Right lung (tissue), 2 donors: ENCODE measurements at regions not wholly inside any gene's neighbourhood (a gene's known extent, or its start where the extent isn't known, plus 50 kb on each side); places are given as distances from the start of the nearest gene placed in this dataset.
A peak's percentile ranks its signal among the peaks of the same experiment; 100 is the strongest.
"Not testable (repeated sequence)": the region's sequence is repeated elsewhere in the genome, so short reads cannot be mapped to it uniquely, and the experiment has no call there.

Experiments used
- DNase-seq, 2 donors: peaks; one replicate each; pipeline ENCODE4 v3.0.0-alpha.2; 2013

DNA sequence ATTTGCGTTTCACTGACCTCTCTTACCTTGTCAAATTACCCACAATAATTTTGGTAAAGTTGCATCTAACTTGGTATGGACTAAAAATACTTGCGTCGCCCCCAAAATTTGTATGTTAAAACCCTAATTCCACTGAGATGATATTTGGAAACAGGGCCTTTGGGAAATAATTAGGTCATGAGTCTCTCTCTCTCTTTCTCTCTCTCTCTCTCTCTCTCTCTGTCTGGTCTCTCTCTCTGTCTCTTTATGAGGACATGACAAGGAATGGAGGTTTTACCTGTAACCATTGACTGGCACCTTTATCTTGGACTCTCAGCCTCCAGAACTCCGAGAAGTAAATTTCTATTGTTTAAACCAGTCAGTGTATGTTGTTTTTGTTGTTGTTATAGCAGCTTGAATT lies 111.5 kb upstream of the BDP1 start:
- not testable (repeated sequence) for DNase-seq

DNA sequence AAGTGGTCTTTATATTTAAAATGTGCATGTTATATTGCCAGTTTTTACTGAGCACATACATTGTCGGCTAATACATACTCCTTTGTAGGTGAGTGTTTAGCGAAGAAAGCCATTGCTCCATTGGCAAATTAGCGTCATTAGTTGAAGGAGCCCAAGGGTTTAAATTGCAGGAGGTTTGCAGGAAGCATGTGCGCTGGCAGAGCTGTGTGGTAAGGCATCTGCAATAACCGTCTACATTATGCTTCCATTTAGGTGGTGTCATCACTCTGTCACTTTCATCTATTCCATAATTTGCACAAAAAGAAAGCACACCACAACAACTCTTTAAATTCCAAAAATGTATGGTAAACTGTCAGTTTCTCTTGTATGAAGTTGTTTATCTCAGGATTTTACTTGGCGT lies 82.8 kb upstream of the BDP1 start:
- peak; percentile 7 to 22 for DNase-seq

DNA sequence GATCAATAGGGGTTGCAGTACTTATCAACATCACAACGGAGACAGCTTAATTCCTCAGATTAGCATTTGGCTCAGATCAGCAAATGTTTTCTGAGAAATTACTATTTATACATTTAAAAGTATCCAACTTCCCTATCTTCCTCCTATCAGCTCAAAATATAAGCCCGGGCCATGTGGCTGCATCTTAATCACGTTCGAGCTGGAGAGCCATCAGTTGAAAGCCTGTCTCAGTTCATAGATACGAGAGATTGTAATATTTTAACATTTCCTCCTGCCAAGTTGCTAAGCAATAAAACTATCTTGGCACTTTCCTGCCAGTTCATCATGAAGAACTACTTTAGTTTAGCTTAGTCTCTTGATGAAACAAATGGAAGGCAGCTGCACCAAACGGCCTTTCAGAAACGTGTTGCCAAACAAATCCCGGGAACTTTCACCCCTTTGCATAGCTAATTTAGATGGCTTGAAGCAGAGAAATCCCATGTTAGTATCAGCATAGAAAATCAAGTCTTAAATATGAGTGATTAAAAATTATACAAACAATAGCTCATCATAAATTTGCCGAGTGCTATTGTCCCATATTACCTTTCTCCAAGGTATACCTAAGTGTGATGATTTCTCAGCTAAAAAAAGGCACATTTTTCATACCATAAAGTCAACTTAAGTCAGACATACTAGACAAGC lies 82.3 kb upstream of the BDP1 start:
- DNase-seq = peak; percentile 47 to 60

DNA sequence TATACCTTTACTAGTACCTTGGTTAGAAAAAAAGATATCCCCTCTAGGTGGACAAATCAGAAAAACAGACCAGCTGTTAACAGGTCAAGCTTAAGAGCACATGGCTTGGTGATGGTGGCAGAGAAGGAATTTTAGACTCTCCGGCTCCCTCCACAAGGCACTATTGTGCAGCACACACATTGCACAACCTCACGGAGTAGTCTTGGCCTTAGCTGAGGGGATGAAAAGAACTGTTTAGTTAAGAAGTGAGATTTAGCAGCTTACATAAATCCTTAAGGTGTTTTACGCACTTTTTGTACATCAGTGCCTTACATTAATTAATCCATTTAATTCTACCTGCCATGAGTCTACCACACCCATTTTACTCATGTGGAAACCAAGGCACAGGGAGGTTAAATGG lies 71.2 kb upstream of the BDP1 start:
- DNase-seq = not testable (repeated sequence)

DNA sequence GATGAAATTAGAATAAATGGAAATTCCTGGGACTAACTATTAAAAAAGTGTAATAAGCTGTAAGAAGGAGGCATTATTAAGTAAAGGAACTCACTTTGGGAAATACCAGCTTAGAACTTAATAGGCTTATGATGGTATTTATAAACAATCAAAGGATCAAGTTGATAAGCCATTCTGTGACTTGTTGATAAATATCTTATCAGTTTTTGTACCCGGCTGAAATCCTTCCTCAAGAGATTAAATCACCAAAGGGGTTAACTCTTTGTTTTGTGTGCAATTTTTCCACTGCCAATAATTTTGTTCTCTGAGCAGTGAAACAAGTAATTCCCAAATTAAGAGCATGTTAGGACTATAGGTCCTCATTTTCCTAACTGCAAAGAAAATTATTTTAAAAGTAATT lies 70.7 kb upstream of the BDP1 start:
- no peak for DNase-seq

DNA sequence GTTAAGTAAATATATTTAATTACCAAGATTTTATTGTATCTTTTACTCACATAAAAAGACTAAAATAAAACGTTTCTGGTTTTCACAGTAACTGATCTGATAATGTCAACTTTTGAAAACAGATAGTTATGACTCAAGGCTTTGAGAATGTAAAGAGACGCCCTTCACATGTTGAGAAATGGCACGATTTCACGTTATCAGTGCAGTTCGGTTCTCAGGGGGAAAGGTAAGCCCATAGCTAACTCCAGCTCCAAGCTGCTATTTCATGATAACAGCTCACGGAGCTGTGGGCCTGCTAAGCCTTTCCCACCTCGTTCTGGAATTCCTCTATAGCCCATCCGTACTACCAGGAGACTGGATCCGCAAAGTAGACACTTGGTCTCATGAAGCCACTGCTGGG lies 70.2 kb upstream of the BDP1 start:
- DNase-seq = not testable (repeated sequence)

DNA sequence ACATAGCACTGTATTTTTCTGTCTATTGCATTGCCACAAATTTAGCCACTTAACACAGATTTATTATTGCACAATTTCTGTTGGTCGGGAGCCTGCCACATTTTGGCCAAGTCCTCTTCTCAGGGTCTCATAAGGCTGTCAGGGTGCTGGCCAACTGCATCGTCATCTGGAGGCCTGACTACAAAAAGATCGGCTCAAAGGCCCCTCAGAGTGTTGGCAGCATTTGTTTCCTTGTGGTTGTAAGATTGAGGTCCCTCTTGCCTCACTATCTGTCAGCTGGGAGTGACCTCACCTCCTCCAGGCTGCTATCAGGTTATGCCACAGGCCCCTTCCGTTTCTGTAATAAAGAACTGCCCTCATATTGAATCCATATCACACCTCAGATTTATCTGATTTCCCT lies 67.3 kb upstream of the BDP1 start:
- peak; percentile 33 to 42 for DNase-seq

DNA sequence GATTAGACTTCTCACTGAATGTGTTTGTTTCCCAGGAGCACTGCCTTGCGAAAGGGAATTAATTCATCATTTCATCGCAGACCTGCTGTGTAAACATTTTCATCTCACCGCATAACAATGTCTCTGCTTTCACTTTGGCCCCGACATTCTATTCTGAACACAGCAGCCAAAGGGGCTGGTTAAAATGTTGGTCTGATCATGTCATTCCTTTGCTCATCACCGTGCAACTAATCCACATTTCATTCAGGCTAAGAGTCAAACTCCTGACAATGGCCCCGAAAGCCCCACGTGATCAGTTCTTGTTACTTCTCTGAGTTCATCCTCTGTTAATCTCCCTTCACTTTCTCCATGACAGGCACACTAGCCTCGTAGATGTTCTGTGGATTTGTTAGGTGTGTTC lies 57.1 kb upstream of the BDP1 start:
- DNase-seq = not testable (repeated sequence)

DNA sequence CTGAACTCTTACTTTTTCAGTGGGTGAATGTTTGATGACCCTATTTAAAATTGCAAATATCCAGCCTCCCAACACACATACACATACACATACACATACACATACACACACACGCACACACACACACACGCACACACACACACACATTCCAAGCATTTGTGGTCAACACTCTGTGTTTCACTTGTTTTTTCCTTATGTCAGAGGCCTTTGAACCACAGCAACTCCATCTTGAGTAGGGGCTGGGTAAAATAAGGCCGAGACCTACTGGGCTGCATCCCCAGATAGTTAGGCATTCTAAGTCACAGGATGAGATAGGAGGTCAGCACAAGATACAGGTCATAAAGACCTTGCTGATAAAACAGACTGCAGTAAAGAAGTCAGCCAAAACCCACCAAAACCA lies 56.6 kb upstream of the BDP1 start:
- not testable (repeated sequence) for DNase-seq

DNA sequence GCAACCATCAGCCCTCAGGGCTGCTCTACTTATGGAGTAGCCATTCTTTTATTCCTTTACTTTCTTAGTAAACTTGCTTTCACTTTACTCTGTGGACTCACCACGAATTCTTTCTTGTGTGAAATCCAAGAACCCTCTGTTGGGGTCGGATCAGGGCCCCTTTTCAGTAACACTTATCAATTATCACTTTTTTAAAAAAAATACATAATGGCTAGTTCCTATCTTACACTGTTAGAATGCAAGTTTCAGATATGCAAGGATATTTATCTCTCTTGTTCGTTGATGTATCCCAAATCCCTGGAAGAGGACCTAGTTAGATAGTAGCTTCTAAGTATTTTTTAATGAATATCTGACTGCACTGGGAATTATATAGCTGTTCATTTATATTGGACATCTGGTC lies 56.0 kb upstream of the BDP1 start:
- DNase-seq = peak; percentile 25 to 32

DNA sequence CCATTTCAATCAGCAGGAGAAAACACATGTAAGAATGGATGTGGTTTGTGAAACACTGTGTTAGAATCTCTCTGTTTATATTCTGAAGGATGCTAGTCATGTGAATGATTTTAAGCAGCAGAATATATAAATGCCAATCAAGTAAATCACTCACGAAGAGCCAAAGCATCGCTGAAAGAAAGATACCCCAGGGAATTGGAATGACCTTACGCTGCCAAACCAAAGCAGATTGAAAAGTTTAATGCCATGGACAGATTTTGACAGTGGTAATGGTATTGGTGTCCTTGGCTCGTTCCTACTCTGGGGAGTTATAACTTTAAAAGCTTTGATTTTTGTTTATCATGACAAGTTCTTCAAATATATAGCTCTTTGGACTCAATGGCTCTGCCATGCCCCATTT lies 54.8 kb upstream of the BDP1 start:
- not testable (repeated sequence) for DNase-seq

DNA sequence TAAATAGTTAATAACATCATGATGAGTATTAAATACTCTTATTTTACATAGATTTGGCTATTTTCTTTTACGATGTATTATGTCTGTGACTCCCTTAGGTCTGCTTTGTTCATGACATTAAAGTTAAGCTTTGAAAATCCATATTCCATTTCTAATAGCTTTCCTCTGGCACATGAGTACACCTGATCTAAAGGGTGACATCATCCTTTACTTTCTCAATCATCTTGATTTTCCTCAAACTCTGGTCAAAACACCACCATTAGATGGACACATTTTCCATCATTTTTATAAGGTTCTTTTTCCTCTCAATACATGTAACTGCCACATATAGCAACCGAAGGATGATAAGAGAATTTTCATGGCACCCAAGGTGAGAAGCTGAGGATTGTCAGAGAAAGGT lies 54.3 kb upstream of the BDP1 start:
- not testable (repeated sequence) for DNase-seq

DNA sequence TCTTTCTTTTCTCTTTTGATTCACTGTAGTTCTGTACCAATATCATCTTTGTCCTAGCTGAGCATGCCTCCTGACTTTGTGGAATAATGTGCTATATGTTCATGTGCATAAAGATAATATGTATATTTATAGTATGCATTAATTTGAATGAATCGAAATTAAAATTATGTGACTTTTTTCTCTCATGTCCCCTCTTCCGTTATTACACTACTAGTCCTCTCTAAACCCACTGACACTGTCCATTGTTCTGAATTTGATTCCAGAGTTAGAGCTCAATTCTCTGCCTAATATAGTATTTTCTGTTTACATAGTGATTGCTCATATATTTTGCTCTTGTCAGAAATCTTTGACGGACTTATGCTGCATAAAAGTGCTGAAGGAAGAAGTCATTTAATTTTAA lies 53.9 kb upstream of the BDP1 start:
- DNase-seq = not testable (repeated sequence)

DNA sequence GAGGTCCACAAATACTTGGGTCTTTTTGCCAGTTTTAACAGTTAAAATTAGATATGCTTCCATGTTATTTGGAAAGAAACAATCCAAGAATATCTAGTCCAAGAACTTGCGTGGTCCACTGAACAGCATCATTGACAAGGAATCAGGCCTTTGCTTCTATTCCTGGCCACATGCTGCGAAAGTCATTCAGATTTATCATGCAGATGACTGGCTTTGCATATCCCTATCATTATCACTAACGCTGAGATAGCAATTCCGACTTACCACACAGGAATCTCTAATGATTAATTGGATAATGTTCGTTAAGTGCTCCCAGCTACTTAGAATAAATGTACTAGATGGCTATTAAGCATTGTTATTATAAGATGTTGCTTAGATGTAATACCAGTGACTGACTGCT lies 51.0 kb upstream of the BDP1 start:
- not testable (repeated sequence) for DNase-seq

DNA sequence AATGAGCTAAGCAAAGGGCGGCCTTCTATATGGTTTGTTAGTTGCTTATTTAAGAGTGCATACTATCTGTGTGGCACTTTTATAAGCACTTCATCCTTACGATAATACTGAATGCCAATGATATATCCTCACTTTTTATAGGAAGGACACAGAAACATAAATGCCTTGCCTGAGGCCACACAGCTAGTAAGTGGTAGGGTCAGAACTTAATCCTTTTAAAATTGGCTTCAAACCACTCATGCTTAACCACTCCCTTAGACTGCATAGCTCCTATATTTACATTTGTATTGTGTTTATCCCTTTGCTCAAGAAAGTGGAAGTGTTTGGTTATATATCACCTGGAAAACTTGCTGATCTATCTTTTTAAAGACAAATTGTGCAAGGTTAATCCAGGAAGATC lies 50.5 kb upstream of the BDP1 start:
- not testable (repeated sequence) for DNase-seq
